ES-I3 (cell line): ENCODE measurements at regions not wholly inside any gene's neighbourhood (a gene's known extent, or its start where the extent isn't known, plus 50 kb on each side); places are given as distances from the start of the nearest gene placed in this dataset.
"Not testable (repeated sequence)": the region's sequence is repeated elsewhere in the genome, so short reads cannot be mapped to it uniquely, and the experiment has no call there.

ENCODE experiments used
- H3K36me3 ChIP-seq: 2 replicates; pipeline ENCODE4 v1.6.1; 2013; ENCODE audit warnings: mild to moderate bottlenecking, low read length, control low read depth, moderate library complexity; ENCODE audit not compliant: insufficient read depth
- H3K4me1 ChIP-seq: 2 replicates; pipeline ENCODE4 v1.6.1; 2013; ENCODE audit warnings: mild to moderate bottlenecking, control low read depth, low read length; ENCODE audit not compliant: insufficient read depth
- H3K9ac ChIP-seq: 2 replicates; pipeline ENCODE4 v1.6.1; 2013; ENCODE audit warnings: low read depth, mild to moderate bottlenecking, low read length, moderate library complexity
- H3K9me3 ChIP-seq: 2 replicates; pipeline ENCODE4 v1.6.1; 2013; ENCODE audit warnings: mild to moderate bottlenecking, low read length, moderate library complexity; ENCODE audit not compliant: control insufficient read depth, insufficient read depth

DNA sequence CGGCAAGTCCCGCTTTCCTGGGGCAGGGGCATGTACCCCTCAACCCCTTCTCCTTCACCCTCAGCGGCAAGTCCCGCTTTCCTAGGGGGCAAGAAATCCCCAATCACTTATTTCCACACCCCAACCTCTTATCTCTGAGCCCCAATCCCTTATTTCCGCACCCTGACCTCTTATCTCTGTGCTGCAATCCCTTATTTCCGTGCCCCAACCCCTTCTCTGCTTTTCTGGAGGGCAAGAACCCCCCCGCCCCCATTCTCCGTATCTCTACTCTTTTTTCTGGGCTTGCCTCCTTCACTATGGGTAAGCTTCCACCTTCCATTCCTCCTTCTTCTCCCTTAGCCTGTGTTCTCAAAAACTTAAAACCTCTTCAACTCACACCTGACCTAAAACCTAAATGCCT is 156.9 kb upstream of the CNOT2 start:
- H3K36me3 ChIP-seq, H3K9ac ChIP-seq, H3K9me3 ChIP-seq, H3K4me1 ChIP-seq: not testable (repeated sequence)

DNA sequence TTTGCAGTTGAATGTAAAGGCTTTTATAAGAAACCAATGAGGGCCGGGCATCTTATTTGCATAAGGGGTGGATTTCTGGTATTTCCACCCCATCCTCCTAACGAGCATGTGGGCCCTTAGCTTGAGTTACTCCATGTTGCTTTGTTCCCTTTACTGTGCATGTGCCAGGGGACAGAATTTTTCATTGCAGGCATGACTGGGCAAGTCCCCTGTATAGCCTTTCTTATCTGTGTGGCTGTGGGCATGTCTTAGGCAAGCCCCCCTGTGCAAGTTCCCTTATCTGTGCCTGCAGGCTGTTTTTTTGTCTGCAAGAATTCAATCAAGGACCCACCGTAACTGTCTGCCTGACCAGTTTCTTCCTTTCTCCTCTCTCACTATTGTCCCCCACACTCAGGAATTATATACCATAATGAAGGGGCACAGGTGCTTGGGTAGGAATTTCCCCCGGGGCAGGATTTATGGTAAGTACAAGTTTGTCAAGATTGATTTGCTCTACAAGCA is 152.2 kb upstream of the CNOT2 start:
- Histone ChIP-seq H3K9me3 (no peaks in the 10 kb centered on the region), H3K4me1 (no peaks in the 10 kb centered on the region), H3K9ac (no peak overlapping the region), H3K36me3 (no peaks in the 10 kb centered on the region)

DNA sequence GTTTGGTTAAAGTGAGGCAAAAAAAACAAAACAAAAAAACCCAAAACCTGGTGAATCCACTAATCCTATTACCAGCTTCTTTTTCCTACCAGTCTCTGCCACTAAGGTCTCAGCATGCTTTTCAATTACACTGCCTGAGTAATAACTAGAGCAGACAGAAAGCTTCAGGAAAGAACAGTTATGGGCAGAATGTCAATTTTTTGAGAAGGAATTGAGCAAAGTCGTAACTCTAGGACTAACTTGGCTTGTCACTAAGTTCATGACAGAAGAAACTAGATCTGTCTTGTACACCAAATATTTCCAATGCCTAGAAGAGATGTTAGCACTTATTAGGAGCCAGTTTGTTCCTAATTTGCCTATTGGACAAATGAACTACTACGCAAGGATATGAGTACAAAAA is 148.8 kb upstream of the CNOT2 start:
- Histone ChIP-seq H3K9me3 (no peaks in the 10 kb centered on the region), H3K4me1 (no peaks in the 10 kb centered on the region), H3K36me3 (no peaks in the 10 kb centered on the region), H3K9ac (no peak overlapping the region)

DNA sequence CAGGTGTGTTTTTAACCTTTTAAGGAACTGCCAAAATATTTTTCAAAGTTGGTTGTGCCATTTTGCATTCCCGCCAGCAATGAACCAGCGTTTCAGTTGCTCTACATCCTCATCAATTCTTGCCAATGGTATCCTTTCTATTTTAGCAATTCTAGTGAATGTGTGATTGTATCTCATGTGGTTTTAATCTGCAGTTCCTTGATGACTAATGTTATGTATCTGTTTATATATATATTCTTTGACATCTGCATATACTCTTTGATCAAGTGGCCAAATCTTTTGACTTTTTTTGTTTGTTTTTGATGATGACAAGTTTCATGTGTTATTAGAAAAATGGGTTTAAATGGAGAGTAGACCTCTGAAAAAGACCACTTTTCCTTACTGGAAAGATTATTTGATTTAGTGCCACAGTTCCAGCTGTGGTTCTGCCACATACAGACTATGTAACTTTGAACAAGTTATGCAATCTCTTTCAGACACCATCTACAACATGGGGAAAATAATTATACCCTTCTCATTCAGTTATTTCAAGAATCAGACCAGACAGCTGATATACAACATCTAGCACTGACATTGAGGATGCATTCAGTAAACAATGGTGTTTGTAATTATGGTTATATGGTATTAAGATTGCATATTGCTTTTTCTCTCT is 146.3 kb upstream of the CNOT2 start:
- Histone ChIP-seq H3K9me3 (no peaks in the 10 kb centered on the region), H3K9ac (no peak overlapping the region), H3K4me1 (no peaks in the 10 kb centered on the region), H3K36me3 (no peaks in the 10 kb centered on the region)

DNA sequence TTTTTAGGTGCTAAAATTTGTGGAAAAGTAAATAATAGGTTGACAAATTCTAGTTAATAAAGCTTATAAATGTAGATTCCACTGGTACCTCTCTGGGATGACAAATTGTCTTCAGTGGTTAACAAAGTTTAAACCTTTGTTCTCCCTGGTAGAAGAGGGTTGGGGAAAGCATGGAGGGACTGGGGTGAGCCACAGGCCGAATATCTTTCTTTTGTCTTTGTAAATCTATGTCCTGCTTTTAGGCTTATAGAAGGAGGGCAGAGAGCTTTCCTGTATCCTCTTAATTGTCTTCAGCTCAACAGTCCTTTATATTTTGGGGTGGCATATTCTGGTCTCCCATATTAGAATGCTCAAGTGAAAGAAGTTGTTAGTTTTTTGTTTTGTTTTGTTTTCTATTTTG is 142.2 kb upstream of the CNOT2 start:
- H3K4me1 ChIP-seq, result no peaks in the 10 kb centered on the region; the same call in 1 of the 2 replicates
- H3K36me3 ChIP-seq, result no peaks in the 10 kb centered on the region
- no peaks in the 10 kb centered on the region for H3K9me3 ChIP-seq
- H3K9ac ChIP-seq, result no peak overlapping the region

DNA sequence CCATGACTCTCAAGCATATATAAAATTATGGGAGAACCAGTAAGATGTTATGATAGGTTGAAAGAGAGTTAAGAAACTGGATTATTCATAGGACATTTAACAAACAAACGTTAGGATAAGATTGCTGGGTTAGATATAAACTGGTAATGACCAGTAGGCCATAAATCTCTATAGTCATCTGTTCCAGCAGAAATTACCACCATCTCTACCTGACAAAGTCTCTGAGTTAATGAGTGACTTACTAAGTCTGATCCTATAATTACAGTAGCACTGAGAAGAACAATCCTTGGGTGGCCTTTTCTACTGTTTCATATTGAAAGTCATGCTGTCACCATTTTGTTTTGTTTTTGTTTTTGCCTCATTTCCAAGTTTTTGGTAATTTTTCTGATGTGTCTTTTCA is 136.9 kb upstream of the CNOT2 start:
- Histone ChIP-seq H3K9me3 (peaks cover 2% of the 10 kb centered on the region; the same call in 1 of the 2 replicates), H3K9ac (no peak overlapping the region), H3K4me1 (no peaks in the 10 kb centered on the region; the same call in 1 of the 2 replicates), H3K36me3 (no peaks in the 10 kb centered on the region)

DNA sequence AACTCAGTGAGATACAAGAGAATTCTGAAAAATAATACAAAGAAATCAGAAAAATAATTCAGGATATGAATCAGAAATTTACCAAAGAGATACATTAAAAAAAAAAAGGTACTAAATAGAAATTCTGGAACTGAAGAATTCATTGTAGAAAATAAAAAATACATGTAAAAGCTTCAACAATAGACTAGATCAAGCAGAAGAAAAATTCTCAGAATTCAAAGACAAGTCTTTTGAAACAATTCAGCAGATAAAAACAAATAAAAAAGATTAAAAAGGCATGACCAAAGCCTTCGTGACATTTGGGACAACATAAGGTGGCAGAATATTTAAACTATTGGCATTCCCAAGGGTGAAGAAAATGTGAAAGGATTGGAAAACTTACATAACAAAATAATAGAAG is 133.1 kb upstream of the CNOT2 start:
- Histone ChIP-seq H3K4me1 (no peaks in the 10 kb centered on the region), H3K9ac (no peak overlapping the region)

DNA sequence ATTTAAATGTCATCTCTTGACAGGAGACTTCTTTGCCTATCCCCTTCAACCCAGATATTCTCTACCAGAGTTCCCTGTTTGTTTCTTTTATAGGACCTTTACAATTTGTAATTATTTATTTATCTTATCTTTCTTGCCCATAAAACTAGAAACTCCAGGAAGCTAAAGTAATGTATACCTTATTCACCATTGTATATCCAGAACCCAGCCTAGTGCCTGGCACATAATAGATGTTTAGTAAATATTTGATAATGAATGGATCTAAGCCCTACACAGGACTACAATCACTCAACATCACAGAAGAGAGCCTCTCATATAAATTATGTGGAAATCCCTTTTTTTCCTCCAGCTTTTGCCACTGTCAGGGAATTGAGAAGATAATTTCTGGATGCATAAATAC is 125.6 kb upstream of the CNOT2 start:
- Histone ChIP-seq H3K9me3 (no peaks in the 10 kb centered on the region; the same call in 1 of the 2 replicates), H3K36me3 (no peaks in the 10 kb centered on the region), H3K4me1 (no peaks in the 10 kb centered on the region), H3K9ac (no peak overlapping the region)

More for the DNA sequence above, 133.1 kb upstream of the CNOT2 start:
- Histone ChIP-seq H3K9me3 (peaks cover 2% of the 10 kb centered on the region; the same call in 1 of the 2 replicates), H3K36me3 (no peaks in the 10 kb centered on the region)

DNA sequence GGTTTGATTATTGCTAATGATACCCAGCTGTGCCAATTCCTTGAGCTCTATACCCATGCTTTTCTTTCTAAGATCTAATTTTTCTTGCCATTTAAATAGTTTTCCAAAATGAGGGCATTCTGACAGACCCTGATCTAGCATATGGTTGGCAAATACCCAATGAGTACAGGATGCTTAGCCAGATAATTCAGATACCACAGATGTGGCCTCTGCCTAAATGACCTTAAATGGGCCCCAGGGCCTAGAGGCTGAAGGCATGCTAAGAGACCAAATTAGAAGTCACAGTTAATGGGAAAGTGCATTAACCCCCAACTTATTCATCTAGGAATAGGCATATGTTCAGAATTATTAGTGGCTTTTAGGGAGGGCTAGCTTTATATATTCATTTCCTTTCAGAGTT is 122.3 kb upstream of the CNOT2 start:
- Histone ChIP-seq H3K9me3 (no peaks in the 10 kb centered on the region), H3K36me3 (no peaks in the 10 kb centered on the region), H3K9ac (no peak overlapping the region), H3K4me1 (no peaks in the 10 kb centered on the region)

DNA sequence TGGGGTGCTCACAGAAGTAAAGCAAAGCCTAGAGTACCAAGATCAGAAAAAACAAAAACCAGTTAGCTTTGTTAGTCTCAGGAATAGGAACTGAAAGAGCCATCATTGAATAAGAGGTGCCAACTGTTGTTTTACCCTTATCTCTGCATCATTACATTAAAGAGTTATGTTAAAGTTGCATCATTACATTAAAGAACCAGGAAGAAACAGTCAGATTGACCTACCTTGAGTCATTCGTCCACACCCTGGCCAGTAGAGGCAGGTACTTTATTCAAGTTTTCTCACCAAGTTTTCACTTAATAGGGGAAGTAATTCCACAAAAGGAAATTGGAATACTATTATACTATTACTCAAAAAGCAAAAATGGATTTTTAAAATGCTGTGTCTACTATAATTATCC is 121.7 kb upstream of the CNOT2 start:
- Histone ChIP-seq H3K4me1 (no peaks in the 10 kb centered on the region), H3K36me3 (no peaks in the 10 kb centered on the region), H3K9me3 (no peaks in the 10 kb centered on the region), H3K9ac (no peak overlapping the region)

DNA sequence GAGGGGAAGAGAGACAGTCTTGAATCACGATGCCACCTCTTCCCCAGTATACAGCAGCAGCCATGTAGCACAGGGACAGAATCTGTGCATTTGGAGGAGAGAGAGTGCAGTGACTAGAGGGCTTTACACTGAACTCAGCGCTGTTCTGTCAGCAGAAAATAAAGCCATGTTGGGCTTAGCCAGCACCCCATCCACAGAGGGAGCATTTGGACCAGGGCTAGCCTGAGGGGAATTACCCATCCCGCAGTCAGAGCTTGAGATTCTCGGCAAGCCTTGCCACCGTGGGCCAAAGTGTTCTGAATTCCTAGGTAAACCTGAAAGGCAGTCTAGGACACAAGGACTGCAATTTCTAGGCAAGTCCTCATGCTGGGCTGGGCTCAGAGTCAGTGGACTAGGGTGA is 120.4 kb upstream of the CNOT2 start:
- no peaks in the 10 kb centered on the region for H3K9me3 ChIP-seq
- no peaks in the 10 kb centered on the region for H3K36me3 ChIP-seq
- H3K9ac ChIP-seq, result no peak overlapping the region
- H3K4me1 ChIP-seq, result no peaks in the 10 kb centered on the region

DNA sequence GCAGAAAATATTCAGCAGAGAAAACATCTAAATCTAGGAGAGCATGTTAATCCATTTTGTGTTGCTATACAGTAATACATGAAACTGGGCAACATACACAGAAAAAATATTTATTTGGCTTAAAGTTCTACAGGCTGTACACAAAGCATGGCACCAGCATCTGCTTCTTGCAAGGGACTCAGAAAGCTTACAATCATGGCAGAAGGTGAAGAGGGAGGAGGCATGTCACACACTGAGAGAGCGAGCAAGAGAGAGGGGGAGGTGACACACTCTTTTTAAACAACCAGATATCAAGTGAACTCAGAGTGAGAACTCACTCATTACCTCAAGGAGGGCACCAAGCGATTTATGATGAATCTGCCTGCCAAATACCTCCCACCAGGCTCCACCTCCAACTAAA is 94.2 kb upstream of the CNOT2 start:
- Histone ChIP-seq H3K4me1 (no peaks in the 10 kb centered on the region), H3K36me3 (no peaks in the 10 kb centered on the region), H3K9me3 (peaks cover under 1% of the 10 kb centered on the region; the same call in 1 of the 2 replicates), H3K9ac (no peak overlapping the region)

DNA sequence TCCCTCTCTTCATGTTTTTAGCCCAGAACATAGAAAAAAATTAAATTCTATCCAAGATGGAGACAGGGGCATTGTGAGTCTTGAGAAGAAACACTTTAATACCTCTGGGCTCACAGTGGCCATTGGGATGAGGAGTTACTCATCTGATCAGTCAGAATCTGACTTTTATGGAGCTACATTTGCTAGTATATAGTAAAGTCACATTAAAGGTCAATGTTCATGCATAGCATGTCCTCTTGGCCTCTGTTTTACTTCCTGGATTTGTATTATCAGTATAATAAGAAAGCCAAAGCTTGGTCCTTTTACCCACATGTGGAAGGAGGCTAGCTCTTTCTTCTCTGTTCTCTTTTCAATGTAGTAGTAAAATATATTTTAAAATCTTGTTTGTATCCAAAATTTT is 93.6 kb upstream of the CNOT2 start:
- H3K9ac ChIP-seq, result no peak overlapping the region
- H3K36me3 ChIP-seq, result no peaks in the 10 kb centered on the region
- peaks cover 5% of the 10 kb centered on the region; the same call in 1 of the 2 replicates for H3K9me3 ChIP-seq
- H3K4me1 ChIP-seq, result no peaks in the 10 kb centered on the region

DNA sequence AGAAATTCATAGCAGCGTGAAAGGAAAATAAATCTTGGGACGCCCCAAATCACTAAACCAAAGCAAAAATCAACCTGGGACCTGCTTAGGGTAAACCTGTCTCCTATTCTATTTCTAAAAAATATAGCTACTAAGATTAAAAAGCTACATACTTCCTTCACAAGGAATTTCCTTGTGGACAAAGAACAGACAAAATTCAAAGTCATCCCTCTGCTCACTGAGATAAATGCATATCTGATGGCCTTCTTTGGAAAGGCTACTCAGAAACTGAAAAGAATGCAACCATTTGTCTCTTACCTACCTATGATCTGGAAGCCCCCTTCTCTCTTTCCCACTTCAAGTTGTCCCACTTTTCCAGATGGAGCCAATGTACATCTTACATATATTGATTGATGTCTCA is 93.0 kb upstream of the CNOT2 start:
- H3K4me1 ChIP-seq, result no peaks in the 10 kb centered on the region
- H3K36me3 ChIP-seq, result no peaks in the 10 kb centered on the region
- peaks cover 7% of the 10 kb centered on the region; the same call in 1 of the 2 replicates for H3K9me3 ChIP-seq
- H3K9ac ChIP-seq, result no peak overlapping the region

DNA sequence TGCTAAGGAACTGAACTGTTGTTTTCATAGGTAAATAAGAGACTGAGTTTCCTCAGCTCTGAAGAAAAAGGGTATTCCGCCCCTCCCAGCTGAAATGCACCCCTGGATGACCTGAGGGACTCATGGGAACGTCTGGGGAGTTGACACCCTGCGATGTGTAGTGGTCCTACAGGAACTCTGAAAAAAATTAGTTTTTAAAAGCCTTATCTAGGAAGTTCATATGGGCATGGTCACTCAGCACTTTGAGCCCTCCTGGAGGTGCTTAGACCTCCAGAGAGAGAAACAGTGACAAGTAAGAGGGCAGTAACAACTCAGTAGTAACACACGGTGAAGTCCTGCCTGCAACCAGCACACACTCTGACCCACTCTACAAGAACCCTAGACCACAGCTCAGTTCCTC is 91.2 kb upstream of the CNOT2 start:
- Histone ChIP-seq H3K9ac (no peak overlapping the region), H3K9me3 (peaks cover 19% of the 10 kb centered on the region)

More for the DNA sequence above, 91.2 kb upstream of the CNOT2 start:
- Histone ChIP-seq H3K36me3 (no peaks in the 10 kb centered on the region), H3K4me1 (no peaks in the 10 kb centered on the region)
